Natural killer cell treated with Interleukin-12 subunit alpha and Interleukin-12 subunit beta and Interleukin-15 and Interleukin-18, amount 100 ng/mL, for 72 hours (primary cell): ENCODE measurements at regions not wholly inside any gene's neighbourhood (a gene's known extent, or its start where the extent isn't known, plus 50 kb on each side); places are given as distances from the start of the nearest gene placed in this dataset.

ENCODE experiments used
- ATAC-seq, 2 donors: fragments of 150-1000 bp; cut with Tn5 transposase in 1 of 2; sonication (Bioruptor Pico), chemical (Tn5 transposase) in 1 of 2; 2 replicates each; pipeline ENCODE4 v1.10.0; 2021
- DNase-seq: peaks from one replicate; pipeline ENCODE4 v3.0.0; 2022; ENCODE audit warnings: low spot score
- H3K27ac Mint-ChIP-seq, 2 donors: 1 replicate in 1 of 2; 2 replicates in 1 of 2; pipeline ENCODE4 v1.8.0; 2022; ENCODE audit warnings: mixed read lengths in 2 of 2, mild to moderate bottlenecking in 1 of 2, moderate library complexity in 1 of 2
- H3K27me3 Mint-ChIP-seq, 2 donors: 1 replicate in 1 of 2; 2 replicates in 1 of 2; pipeline ENCODE4 v1.8.0; 2022; ENCODE audit warnings: mixed read lengths in 2 of 2
- H3K36me3 Mint-ChIP-seq: one replicate; pipeline ENCODE4 v1.8.0; 2022; ENCODE audit warnings: mixed read lengths
- H3K4me1 Mint-ChIP-seq, 2 donors: 1 replicate in 1 of 2; 2 replicates in 1 of 2; pipeline ENCODE4 v1.8.0; 2022; ENCODE audit warnings: low read depth in 2 of 2, mixed read lengths in 2 of 2, mild to moderate bottlenecking in 1 of 2
- H3K4me3 Mint-ChIP-seq: one replicate; pipeline ENCODE4 v1.8.0; 2022; ENCODE audit warnings: mixed read lengths
- H3K9me3 Mint-ChIP-seq: 2 replicates; pipeline ENCODE4 v1.8.0; 2022; ENCODE audit warnings: mixed read lengths

- H3K27ac Mint-ChIP-seq = no peak overlapping the region
- no peaks in the 10 kb centered on the region for H3K9me3 Mint-ChIP-seq
- no peaks in the 10 kb centered on the region for H3K27me3 Mint-ChIP-seq
- no peak overlapping the region for H3K4me3 Mint-ChIP-seq
- ATAC-seq (no peak), DNase-seq (no peak)
- no peaks in the 10 kb centered on the region for H3K4me1 Mint-ChIP-seq
- no peaks in the 10 kb centered on the region for H3K36me3 Mint-ChIP-seq
Observed at GRCh38 chr10:81109200-81109752, 571.6 kb downstream of the SH2D4B start.

- DNase-seq (no peak), ATAC-seq (no peak)
- H3K27me3 Mint-ChIP-seq = no peaks in the 10 kb centered on the region
- H3K4me3 Mint-ChIP-seq = no peak overlapping the region
- H3K27ac Mint-ChIP-seq = no peak overlapping the region
- no peaks in the 10 kb centered on the region for H3K4me1 Mint-ChIP-seq
- H3K36me3 Mint-ChIP-seq = no peaks in the 10 kb centered on the region
- no peaks in the 10 kb centered on the region for H3K9me3 Mint-ChIP-seq
Observed at GRCh38 chr10:81116201-81116600, 578.5 kb downstream of the SH2D4B start.

- DNase-seq = no peak
- Mint-ChIP-seq H3K4me1 (no peaks in the 10 kb centered on the region), H3K27me3 (no peaks in the 10 kb centered on the region), H3K36me3 (no peaks in the 10 kb centered on the region), H3K9me3 (no peaks in the 10 kb centered on the region), H3K27ac (no peak overlapping the region), H3K4me3 (no peak overlapping the region)
- no peak for ATAC-seq
Observed at GRCh38 chr10:81116990-81117389, 579.3 kb downstream of the SH2D4B start.

- Mint-ChIP-seq H3K27ac (no peak overlapping the region), H3K36me3 (no peaks in the 10 kb centered on the region), H3K27me3 (no peaks in the 10 kb centered on the region), H3K9me3 (peaks cover 8% of the 10 kb centered on the region), H3K4me1 (no peaks in the 10 kb centered on the region), H3K4me3 (no peak overlapping the region)
- ATAC-seq (no peak), DNase-seq (no peak)
Observed at GRCh38 chr10:81127931-81128330, 590.2 kb downstream of the SH2D4B start.

GRCh38 chr10:81130014-81130413, 592.3 kb downstream of the SH2D4B start:
- Mint-ChIP-seq H3K4me1 (no peaks in the 10 kb centered on the region), H3K9me3 (peaks cover 5% of the 10 kb centered on the region), H3K4me3 (no peak overlapping the region), H3K27ac (no peak overlapping the region), H3K36me3 (no peaks in the 10 kb centered on the region), H3K27me3 (no peaks in the 10 kb centered on the region)
- ATAC-seq (no peak), DNase-seq (no peak)

GRCh38 chr10:81135851-81136250, 598.1 kb downstream of the SH2D4B start:
- Mint-ChIP-seq H3K4me1 (no peaks in the 10 kb centered on the region), H3K4me3 (no peak overlapping the region), H3K27me3 (no peaks in the 10 kb centered on the region), H3K9me3 (peaks cover 17% of the 10 kb centered on the region), H3K27ac (no peak overlapping the region), H3K36me3 (peaks cover 6% of the 10 kb centered on the region)
- ATAC-seq (no peak), DNase-seq (no peak)

GRCh38 chr10:81136261-81136660, 598.6 kb downstream of the SH2D4B start:
- H3K36me3 Mint-ChIP-seq = peaks cover 6% of the 10 kb centered on the region
- no peaks in the 10 kb centered on the region for H3K27me3 Mint-ChIP-seq
- no peak overlapping the region for H3K4me3 Mint-ChIP-seq
- no peak for DNase-seq
- no peak for ATAC-seq
- no peaks in the 10 kb centered on the region for H3K4me1 Mint-ChIP-seq
- no peak overlapping the region for H3K27ac Mint-ChIP-seq
- H3K9me3 Mint-ChIP-seq = peaks cover 15% of the 10 kb centered on the region

GRCh38 chr10:81145975-81146374, 608.3 kb downstream of the SH2D4B start:
- no peak for ATAC-seq
- Mint-ChIP-seq H3K4me3 (no peak overlapping the region), H3K36me3 (no peaks in the 10 kb centered on the region), H3K27ac (no peak overlapping the region), H3K9me3 (peaks cover 8% of the 10 kb centered on the region), H3K27me3 (no peaks in the 10 kb centered on the region), H3K4me1 (no peaks in the 10 kb centered on the region)
- DNase-seq = no peak

- no peak for DNase-seq
- no peak overlapping the region for H3K27ac Mint-ChIP-seq
- H3K36me3 Mint-ChIP-seq = no peaks in the 10 kb centered on the region
- H3K4me3 Mint-ChIP-seq = no peak overlapping the region
- H3K9me3 Mint-ChIP-seq = peaks cover 8% of the 10 kb centered on the region
- H3K4me1 Mint-ChIP-seq = no peaks in the 10 kb centered on the region
- no peaks in the 10 kb centered on the region for H3K27me3 Mint-ChIP-seq
- no peak for ATAC-seq
Observed at GRCh38 chr10:81146436-81146835, 608.7 kb downstream of the SH2D4B start.

- H3K27me3 Mint-ChIP-seq = no peaks in the 10 kb centered on the region
- H3K36me3 Mint-ChIP-seq = no peaks in the 10 kb centered on the region
- H3K9me3 Mint-ChIP-seq = no peaks in the 10 kb centered on the region
- DNase-seq (no peak), ATAC-seq (no peak)
- H3K27ac Mint-ChIP-seq = no peak overlapping the region
- no peak overlapping the region for H3K4me3 Mint-ChIP-seq
- no peaks in the 10 kb centered on the region for H3K4me1 Mint-ChIP-seq
Observed at GRCh38 chr10:81152656-81153055, 615.0 kb downstream of the SH2D4B start.

GRCh38 chr10:81157681-81158080, 620.0 kb downstream of the SH2D4B start:
- no peak overlapping the region for H3K27ac Mint-ChIP-seq
- no peaks in the 10 kb centered on the region for H3K27me3 Mint-ChIP-seq
- H3K9me3 Mint-ChIP-seq = no peaks in the 10 kb centered on the region
- no peaks in the 10 kb centered on the region for H3K36me3 Mint-ChIP-seq
- no peak for DNase-seq
- no peak overlapping the region for H3K4me3 Mint-ChIP-seq
- ATAC-seq = no peak
- no peaks in the 10 kb centered on the region for H3K4me1 Mint-ChIP-seq

GRCh38 chr10:81177651-81178244, 640.0 kb downstream of the SH2D4B start:
- Mint-ChIP-seq H3K27ac (no peak overlapping the region), H3K27me3 (no peaks in the 10 kb centered on the region), H3K9me3 (peaks cover 15% of the 10 kb centered on the region), H3K4me3 (no peak overlapping the region), H3K36me3 (no peaks in the 10 kb centered on the region), H3K4me1 (no peaks in the 10 kb centered on the region)
- ATAC-seq (no peak), DNase-seq (no peak)

- Mint-ChIP-seq H3K27ac (no peak overlapping the region), H3K4me1 (no peaks in the 10 kb centered on the region), H3K36me3 (no peaks in the 10 kb centered on the region), H3K27me3 (no peaks in the 10 kb centered on the region), H3K9me3 (peaks cover 13% of the 10 kb centered on the region), H3K4me3 (no peak overlapping the region)
- ATAC-seq (no peak), DNase-seq (no peak)
Observed at GRCh38 chr10:81179324-81179723, 641.6 kb downstream of the SH2D4B start.

GRCh38 chr10:81179805-81180452, 642.2 kb downstream of the SH2D4B start:
- Mint-ChIP-seq H3K4me1 (no peaks in the 10 kb centered on the region), H3K27ac (no peak overlapping the region), H3K36me3 (no peaks in the 10 kb centered on the region), H3K9me3 (peaks cover 15% of the 10 kb centered on the region), H3K4me3 (no peak overlapping the region), H3K27me3 (no peaks in the 10 kb centered on the region)
- DNase-seq (no peak), ATAC-seq (no peak)

GRCh38 chr10:81182296-81182695, 644.6 kb downstream of the SH2D4B start:
- Mint-ChIP-seq H3K27ac (no peak overlapping the region), H3K9me3 (peaks cover 11% of the 10 kb centered on the region), H3K27me3 (no peaks in the 10 kb centered on the region), H3K4me1 (no peaks in the 10 kb centered on the region), H3K4me3 (no peak overlapping the region), H3K36me3 (no peaks in the 10 kb centered on the region)
- DNase-seq (no peak), ATAC-seq (no peak)
